ENCODE measurements at regions not wholly inside any gene's neighbourhood (a gene's known extent, or its start where the extent isn't known, plus 50 kb on each side); places are given as distances from the start of the nearest gene placed in this dataset.
"Not testable (repeated sequence)": the region's sequence is repeated elsewhere in the genome, so short reads cannot be mapped to it uniquely, and the experiment has no call there.

GRCh38 chr4:104930298-104930697, 216.4 kb upstream of the TET2 start:
- TF ChIP-seq, protein P1, sequence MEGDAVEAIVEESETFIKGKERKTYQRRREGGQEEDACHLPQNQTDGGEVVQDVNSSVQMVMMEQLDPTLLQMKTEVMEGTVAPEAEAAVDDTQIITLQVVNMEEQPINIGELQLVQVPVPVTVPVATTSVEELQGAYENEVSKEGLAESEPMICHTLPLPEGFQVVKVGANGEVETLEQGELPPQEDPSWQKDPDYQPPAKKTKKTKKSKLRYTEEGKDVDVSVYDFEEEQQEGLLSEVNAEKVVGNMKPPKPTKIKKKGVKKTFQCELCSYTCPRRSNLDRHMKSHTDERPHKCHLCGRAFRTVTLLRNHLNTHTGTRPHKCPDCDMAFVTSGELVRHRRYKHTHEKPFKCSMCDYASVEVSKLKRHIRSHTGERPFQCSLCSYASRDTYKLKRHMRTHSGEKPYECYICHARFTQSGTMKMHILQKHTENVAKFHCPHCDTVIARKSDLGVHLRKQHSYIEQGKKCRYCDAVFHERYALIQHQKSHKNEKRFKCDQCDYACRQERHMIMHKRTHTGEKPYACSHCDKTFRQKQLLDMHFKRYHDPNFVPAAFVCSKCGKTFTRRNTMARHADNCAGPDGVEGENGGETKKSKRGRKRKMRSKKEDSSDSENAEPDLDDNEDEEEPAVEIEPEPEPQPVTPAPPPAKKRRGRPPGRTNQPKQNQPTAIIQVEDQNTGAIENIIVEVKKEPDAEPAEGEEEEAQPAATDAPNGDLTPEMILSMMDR (IDR thresholded peaks at IDR 0.05; ENCODE audit: insufficient read depth, low read length, missing control alignments), result no peak
- ChIA-PET CTCF (interaction anchor here (1.3 to 2.4 kb wide), 2 partner anchors 540 to 544 kb away, joined by 4 to 14 read pairs; partner anchors contain the start of gene PPA2), POLR2A (no interaction called here)
- H3K4me3 ChIP-seq (ENCODE audit: low read depth, low read length), result no peak overlapping the region
- DNase-seq (ENCODE audit: low read depth, low spot score), result no peak

GRCh38 chr4:104930745-104931736, 215.6 kb upstream of the TET2 start:
- H3K4me3 ChIP-seq (ENCODE audit: low read depth, low read length); POLR2A ChIA-PET; DNase-seq (ENCODE audit: low read depth, low spot score): not testable (repeated sequence)
- TF ChIP-seq, protein P1 (IDR thresholded peaks at IDR 0.05; ENCODE audit: insufficient read depth, low read length, missing control alignments), result peak; percentile 32
- CTCF ChIA-PET, result interaction anchor here (1.3 to 2.4 kb wide), 2 partner anchors 540 to 543 kb away, joined by 4 to 14 read pairs; partner anchors contain the start of gene PPA2

DNA sequence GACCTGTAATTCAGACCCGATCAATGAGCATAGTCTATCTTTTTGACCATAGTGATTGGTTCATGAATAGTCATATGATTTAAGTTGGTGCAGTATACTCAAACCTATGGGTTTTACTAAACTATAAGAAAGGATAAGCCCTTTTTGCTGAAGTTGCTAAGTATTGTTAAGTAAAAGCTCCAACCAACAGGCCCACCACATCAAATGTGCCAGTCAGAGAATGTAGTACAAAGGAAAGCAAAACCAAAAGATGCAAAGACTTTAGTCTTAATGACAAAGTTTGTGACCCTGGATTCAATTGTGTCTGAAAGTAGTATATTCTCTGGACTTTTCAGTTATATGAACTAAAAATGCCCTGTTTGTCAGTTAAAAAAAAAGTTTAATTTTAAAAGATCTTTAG, 208.1 kb upstream of the TET2 start:
- DNase-seq (ENCODE audit: low read depth, low spot score), result no peak
- CTCF ChIA-PET, result no interaction called here
- TF ChIP-seq, protein P1 (IDR thresholded peaks at IDR 0.05; ENCODE audit: insufficient read depth, low read length, missing control alignments), result no peak
- POLR2A ChIA-PET, result no interaction called here
- H3K4me3 ChIP-seq (ENCODE audit: low read depth, low read length), result no peak overlapping the region

GRCh38 chr4:104940927-104941326, 205.7 kb upstream of the TET2 start:
- H3K4me3 ChIP-seq (ENCODE audit: low read depth, low read length), result no peak overlapping the region
- CTCF ChIA-PET, result no interaction called here
- no peak for DNase-seq (ENCODE audit: low read depth, low spot score)
- POLR2A ChIA-PET, result no interaction called here
- TF ChIP-seq, protein P1 (IDR thresholded peaks at IDR 0.05; ENCODE audit: insufficient read depth, low read length, missing control alignments), result no peak

- DNase-seq (ENCODE audit: low read depth, low spot score), result no peak
- POLR2A ChIA-PET, result no interaction called here
- TF ChIP-seq, protein P1 (IDR thresholded peaks at IDR 0.05; ENCODE audit: insufficient read depth, low read length, missing control alignments), result no peak
- no peak overlapping the region for H3K4me3 ChIP-seq (ENCODE audit: low read depth, low read length)
- CTCF ChIA-PET, result no interaction called here
Measured at GRCh38 chr4:104941661-104942062, 205.0 kb upstream of the TET2 start.

GRCh38 chr4:104942990-104943743, 203.5 kb upstream of the TET2 start:
- H3K4me3 ChIP-seq (ENCODE audit: low read depth, low read length), result no peak overlapping the region
- DNase-seq (ENCODE audit: low read depth, low spot score), result no peak
- TF ChIP-seq, protein P1 (IDR thresholded peaks at IDR 0.05; ENCODE audit: insufficient read depth, low read length, missing control alignments), result no peak
- ChIA-PET POLR2A (no interaction called here), CTCF (no interaction called here)
